Renal cortex interstitium (tissue), 11 donors: ENCODE measurements at regions not wholly inside any gene's neighbourhood (a gene's known extent, or its start where the extent isn't known, plus 50 kb on each side); places are given as distances from the start of the nearest gene placed in this dataset.
"Not testable (repeated sequence)": the region's sequence is repeated elsewhere in the genome, so short reads cannot be mapped to it uniquely, and the experiment has no call there.

Experiments
- DNase-seq, 11 donors: peaks; one replicate each; pipeline ENCODE4 v3.0.0-alpha.2; 2013; ENCODE audit warnings: low read depth in 9 of 11, low spot score in 4 of 11; ENCODE audit errors: extremely low read depth in 1 of 11

DNA sequence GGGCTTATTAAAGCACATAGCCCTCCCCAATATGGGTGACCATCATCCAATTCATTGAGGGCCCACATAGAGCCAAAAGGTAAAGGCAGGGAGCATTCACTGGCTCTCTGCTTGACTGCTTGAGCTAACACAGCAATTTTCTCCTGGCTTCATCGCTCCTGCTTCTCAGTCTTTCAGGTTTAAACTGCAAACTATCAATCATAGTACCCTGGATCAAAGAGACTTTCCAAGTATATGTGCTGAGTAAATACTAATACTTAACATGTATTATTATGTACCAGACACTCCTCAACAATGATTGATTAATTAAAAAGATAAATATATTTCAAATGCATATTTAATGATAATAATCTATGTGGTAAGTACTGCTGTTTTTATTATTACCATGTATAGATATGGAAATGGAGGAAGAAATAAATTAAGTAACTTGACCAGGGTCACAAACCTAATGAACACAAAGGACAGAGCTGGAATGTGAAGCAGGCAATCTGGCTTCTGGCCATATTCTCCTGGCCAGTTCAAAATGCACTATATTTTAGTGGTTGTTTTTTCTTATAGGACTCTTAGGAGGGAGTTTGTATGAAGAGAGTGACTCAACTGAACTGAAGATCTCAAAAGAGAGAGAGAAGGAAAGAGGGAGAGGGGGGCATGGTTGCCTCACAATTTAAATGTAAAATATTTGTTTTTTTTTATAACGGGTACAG lies 1197.3 kb downstream of the TECRL start:
- DNase-seq: peak in 8 of 11 donors; percentile 7 to 28 (median 14)

GRCh38 chr4:63211375-63211774 lies 1197.9 kb downstream of the TECRL start:
- no peak for DNase-seq

DNA sequence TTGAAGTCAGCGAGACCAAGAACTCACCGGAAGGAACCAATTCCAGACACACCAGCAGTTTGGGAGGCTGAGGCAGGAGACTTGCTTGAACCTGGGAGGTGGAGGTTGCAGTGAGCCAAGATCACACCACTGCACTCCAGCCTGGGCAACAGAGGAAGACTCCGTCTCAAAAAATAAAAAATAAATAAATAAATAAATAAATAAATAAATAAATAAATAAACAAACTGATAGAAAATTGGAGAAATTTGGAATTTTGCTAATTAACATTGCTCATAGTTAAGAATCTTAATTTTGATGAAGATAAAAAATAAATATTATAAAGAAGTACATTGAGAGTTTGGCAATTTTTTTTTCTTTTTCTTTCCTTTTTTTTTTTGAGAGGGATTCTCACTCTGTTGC lies 1216.2 kb downstream of the TECRL start:
- DNase-seq: not testable (repeated sequence)

DNA sequence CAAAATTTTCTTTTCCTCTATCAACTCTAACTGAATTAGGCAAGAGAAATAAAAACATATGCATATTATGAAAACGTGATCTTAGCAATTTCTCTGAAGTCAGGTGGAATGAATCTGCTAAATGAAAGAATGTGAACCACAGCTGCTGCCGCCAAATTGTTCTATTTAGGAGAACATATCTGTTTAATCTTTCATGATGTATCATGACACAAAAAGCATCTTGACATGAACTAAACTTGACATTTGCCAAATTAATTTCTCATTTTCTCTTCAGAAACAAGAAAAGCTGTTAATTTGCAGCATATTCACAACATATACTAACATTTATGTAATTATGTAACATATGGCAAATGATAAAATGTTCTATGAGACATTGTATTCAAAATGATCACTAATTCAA lies 1237.9 kb downstream of the TECRL start:
- no peak for DNase-seq

DNA sequence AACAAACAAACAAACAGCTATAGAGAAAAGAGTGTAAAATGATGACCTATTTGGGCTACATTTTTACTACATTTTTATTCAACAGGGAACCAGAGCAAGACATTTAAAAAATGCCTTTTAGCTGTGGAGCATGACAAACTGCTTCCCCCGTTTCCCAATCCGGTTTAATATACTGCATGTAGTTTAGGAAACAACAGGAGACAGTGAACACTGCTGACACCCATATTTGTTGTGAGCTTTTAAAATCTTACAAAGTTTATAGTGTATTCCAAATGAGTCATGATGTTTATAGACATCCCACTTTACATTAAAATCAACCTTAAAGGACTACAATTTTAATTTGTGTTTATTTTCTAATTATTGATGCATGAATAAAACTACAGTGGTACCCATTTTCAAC lies 1238.3 kb downstream of the TECRL start:
- no peak for DNase-seq

GRCh38 chr4:63169836-63170235 lies 1239.4 kb downstream of the TECRL start:
- no peak for DNase-seq

DNA sequence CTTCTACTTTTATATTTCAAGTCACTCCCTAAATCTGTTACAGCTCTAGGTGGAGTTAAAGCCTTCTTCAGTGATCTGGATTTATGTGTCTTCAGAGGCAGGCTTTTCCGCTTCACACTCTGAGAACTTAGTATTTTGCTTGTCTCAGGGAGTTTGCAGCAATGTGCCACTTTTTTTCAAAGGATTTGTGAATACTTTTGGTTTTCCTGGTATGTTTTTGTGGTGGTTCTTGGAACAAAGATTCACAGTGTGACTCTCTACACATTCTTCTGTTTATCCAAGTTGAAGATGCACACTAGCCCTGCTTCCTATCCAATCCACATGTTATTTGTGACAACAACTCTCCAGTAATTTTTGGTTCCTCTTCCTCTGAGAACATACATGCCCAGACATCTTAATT lies 1253.7 kb downstream of the TECRL start:
- DNase-seq: no peak

DNA sequence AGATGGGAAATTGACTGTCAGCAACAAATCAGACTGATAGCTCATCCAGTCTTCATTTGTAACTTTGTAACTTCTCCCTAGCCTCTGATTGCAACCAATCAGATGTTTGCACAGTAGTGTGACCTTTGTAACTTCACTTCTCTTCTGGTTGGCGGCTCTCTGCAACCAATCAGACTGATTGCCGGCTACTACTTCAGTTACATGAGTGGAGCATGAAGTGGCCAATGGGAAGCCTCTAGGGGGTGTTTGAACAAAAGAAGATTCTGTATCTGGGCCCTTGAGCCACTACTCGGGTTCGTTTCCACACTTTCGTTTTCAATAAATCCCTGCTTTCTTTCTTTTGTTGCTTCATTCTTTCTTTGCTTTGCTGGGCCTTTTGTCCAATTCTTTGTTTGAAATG lies 1285.8 kb downstream of the TECRL start:
- no peak for DNase-seq

GRCh38 chr4:63122955-63123354 lies 1286.3 kb downstream of the TECRL start:
- no peak for DNase-seq

DNA sequence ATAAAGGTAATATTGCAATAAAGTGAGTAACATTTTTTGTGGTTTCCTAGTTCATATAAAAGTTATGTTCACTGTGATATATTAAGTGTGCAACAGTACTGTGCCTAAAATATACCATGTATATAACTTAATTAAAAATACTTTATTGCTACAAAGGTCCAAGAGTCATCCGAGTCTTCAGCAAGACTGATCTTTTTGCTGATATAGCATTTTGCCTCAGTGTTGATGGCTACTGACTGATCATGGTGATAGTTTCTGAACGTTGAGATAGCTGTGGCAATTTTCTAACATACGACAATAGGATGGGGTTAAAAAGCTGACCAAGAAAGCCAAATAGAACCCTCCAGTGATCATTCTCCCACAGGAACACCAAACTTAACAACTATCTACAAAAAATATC lies 1302.7 kb downstream of the TECRL start:
- DNase-seq: no peak

GRCh38 chr4:63105839-63106238 lies 1303.4 kb downstream of the TECRL start:
- no peak for DNase-seq

GRCh38 chr4:63090641-63091040 lies 1318.6 kb downstream of the TECRL start:
- no peak for DNase-seq

GRCh38 chr4:63085091-63085490 lies 1324.2 kb downstream of the TECRL start:
- DNase-seq: no peak

GRCh38 chr4:63080934-63081333 lies 1328.3 kb downstream of the TECRL start:
- DNase-seq: no peak

GRCh38 chr4:63063760-63064159 lies 1345.5 kb downstream of the TECRL start:
- no peak for DNase-seq

DNA sequence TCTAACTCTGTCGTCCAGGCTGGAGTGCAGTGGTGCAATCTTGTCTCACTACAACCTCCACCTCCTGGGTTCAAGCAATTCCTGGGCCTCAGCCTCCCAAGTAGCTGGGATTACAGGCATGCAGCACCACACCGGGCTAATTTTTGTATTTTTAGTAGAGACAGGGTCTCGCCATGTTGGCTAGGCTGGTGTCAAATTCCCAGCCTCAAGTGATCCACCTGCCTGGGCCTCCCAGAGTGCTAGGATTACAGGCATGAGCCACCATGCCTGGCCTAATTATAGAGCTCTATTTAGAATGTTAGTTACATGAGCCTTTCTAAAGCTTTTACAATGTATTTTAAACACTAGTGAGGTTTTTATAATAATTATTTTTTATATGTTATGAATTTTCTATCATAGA lies 1346.4 kb downstream of the TECRL start:
- not testable (repeated sequence) for DNase-seq

DNA sequence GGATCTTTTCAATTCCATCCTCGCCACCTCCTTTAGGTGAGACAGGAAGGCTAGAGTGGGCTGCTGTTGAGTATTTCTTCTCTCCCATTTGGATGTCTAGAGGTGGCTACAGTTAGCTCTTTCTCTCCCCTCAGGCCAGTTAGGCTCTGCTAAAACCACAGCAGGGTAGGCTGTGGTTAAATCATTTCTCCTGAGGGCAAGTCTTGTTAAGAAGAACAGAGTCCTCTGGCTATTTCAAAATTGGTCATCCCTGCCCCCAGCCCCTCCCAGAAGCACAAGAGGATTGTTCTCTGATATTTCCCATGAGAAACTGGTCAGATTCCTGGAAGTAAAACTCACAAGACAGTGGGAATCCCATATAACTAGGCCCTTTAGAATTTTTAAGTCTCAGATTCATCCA lies 1359.5 kb downstream of the TECRL start:
- no peak for DNase-seq

- no peak for DNase-seq
Measured at GRCh38 chr4:63049278-63049677, 1360.0 kb downstream of the TECRL start.

- DNase-seq: no peak
Measured at GRCh38 chr4:63036159-63036866, 1372.9 kb downstream of the TECRL start.

- no peak for DNase-seq
Measured at GRCh38 chr4:63029380-63029779, 1379.9 kb downstream of the TECRL start.

GRCh38 chr4:63020661-63021060 lies 1388.6 kb downstream of the TECRL start:
- DNase-seq: no peak
